ENCODE measurements at regions not wholly inside any gene's neighbourhood (a gene's known extent, or its start where the extent isn't known, plus 50 kb on each side); places are given as distances from the start of the nearest gene placed in this dataset.

DNA sequence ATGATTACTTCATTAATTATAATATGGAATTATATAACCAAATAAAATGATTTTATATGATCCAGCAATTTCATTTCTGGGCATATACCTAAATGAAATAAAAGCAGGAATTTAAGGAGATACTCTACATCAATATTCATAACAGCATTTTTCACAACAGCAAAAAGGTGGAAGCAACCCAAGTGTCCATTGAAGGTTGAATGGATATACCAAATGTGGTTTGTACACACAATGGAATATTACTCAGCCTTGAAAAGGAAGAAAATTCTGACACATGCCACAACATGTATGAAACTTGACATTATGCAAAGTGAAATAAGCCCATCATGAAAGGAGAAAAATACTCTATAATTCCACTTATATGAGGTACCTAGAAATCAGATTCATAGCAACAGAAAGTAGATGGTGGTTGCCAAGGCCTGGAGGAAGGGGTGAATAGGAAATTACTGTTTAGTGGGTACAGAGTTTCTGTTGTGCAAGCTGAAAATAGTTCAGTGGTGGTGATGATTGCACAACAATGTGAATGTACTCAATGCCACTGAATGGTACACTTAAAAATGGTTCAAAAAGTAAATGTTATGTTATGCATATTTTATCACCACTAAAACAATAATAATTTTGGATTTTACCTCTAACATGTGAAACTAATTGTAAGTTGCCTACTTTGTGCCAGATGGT is 471.5 kb downstream of the SPRY1 start (continued):
- no peak for TF ChIP-seq GABPB1 (CRISPR knock-in tag; IDR thresholded peaks at IDR 0.05)
- TF ChIP-seq, protein P1, sequence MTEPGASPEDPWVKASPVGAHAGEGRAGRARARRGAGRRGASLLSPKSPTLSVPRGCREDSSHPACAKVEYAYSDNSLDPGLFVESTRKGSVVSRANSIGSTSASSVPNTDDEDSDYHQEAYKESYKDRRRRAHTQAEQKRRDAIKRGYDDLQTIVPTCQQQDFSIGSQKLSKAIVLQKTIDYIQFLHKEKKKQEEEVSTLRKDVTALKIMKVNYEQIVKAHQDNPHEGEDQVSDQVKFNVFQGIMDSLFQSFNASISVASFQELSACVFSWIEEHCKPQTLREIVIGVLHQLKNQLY (CRISPR knock-in tag; IDR thresholded peaks at IDR 0.05) = no peak
- TF ChIP-seq, protein P2, sequence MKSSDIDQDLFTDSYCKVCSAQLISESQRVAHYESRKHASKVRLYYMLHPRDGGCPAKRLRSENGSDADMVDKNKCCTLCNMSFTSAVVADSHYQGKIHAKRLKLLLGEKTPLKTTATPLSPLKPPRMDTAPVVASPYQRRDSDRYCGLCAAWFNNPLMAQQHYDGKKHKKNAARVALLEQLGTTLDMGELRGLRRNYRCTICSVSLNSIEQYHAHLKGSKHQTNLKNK (CRISPR knock-in tag; IDR thresholded peaks at IDR 0.05) = no peak
- TF ChIP-seq, protein P3, sequence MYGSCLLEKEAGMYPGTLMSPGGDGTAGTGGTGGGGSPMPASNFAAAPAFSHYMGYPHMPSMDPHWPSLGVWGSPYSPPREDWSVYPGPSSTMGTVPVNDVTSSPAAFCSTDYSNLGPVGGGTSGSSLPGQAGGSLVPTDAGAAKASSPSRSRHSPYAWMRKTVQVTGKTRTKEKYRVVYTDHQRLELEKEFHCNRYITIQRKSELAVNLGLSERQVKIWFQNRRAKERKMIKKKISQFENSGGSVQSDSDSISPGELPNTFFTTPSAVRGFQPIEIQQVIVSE (CRISPR knock-in tag; IDR thresholded peaks at IDR 0.05; ENCODE audit: borderline replicate concordance) = no peak
- TF ChIP-seq, protein P4, sequence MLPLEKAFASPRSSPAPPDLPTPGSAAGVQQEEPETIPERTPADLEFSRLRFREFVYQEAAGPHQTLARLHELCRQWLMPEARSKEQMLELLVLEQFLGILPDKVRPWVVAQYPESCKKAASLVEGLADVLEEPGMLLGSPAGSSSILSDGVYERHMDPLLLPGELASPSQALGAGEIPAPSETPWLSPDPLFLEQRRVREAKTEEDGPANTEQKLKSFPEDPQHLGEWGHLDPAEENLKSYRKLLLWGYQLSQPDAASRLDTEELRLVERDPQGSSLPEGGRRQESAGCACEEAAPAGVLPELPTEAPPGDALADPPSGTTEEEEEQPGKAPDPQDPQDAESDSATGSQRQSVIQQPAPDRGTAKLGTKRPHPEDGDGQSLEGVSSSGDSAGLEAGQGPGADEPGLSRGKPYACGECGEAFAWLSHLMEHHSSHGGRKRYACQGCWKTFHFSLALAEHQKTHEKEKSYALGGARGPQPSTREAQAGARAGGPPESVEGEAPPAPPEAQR (CRISPR knock-in tag; IDR thresholded peaks at IDR 0.05) = no peak

DNA sequence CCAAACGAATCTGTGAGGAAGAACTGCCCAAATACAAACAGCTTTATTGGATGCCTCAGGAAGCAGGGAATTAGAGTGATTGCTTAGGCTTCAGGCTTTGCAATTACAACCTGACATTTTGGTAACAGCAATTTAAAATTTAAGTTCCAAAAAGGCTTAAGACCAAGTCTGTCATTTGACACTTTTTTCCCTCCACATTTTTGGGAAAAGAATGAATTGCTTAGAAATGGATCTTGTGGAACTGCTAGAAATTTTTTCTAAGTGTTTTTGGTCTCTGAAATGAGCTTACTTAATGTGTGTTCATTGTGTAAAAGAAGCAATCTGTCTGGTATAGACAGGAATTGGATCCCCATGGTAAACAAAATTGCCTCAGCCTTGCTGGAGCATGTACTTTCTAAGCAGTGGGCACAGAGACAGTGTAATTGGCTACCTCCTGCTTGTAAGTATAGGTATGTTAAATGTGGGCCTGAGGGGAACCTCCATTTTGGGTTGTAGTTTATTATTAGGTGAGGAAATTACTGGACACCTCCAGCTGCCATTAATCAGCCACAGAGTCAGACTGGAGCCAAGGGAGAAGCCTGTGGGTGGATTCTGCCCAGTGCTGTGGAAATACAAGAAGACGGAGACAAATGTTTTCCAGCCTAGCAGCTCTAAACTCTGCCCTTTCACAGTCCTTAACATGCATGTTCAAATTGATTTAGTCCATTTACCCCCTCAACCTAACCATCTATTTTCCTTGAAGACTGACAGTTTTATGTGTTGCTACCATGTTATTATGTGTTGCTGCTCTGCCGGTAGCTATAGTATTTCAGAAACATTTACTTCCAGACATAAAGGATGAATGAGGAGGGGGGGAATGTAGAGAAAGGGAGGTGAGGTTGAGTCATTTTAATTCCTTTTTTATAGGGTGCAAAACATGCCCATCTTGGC is 473.0 kb downstream of the SPRY1 start:
- Mint-ChIP-seq H3K4me1 (peaks cover 11% of the 10 kb centered on the region), H3K9me3 (peaks cover 12% of the 10 kb centered on the region), H3K4me3 (no peak overlapping the region), H3K27me3 (ENCODE audit: low read depth) (no peaks in the 10 kb centered on the region), H3K36me3 (peaks cover 4% of the 10 kb centered on the region; the same call in 1 of the 2 replicates), H3K27ac (no peak overlapping the region)
- CTCF ChIA-PET = no interaction called here
- TF ChIP-seq, protein P5, sequence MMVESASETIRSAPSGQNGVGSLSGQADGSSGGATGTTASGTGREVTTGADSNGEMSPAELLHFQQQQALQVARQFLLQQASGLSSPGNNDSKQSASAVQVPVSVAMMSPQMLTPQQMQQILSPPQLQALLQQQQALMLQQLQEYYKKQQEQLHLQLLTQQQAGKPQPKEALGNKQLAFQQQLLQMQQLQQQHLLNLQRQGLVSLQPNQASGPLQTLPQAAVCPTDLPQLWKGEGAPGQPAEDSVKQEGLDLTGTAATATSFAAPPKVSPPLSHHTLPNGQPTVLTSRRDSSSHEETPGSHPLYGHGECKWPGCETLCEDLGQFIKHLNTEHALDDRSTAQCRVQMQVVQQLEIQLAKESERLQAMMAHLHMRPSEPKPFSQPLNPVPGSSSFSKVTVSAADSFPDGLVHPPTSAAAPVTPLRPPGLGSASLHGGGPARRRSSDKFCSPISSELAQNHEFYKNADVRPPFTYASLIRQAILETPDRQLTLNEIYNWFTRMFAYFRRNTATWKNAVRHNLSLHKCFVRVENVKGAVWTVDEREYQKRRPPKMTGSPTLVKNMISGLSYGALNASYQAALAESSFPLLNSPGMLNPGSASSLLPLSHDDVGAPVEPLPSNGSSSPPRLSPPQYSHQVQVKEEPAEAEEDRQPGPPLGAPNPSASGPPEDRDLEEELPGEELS (CRISPR knock-in tag; IDR thresholded peaks at IDR 0.05) = no peak
- no peak for TF ChIP-seq SOX15 (CRISPR knock-in tag; IDR thresholded peaks at IDR 0.05)
- TF ChIP-seq TP53 (CRISPR knock-in tag; IDR thresholded peaks at IDR 0.05) = no peak
- no peak for TF ChIP-seq EMX1 (CRISPR knock-in tag; IDR thresholded peaks at IDR 0.05)
- TF ChIP-seq, protein P6, sequence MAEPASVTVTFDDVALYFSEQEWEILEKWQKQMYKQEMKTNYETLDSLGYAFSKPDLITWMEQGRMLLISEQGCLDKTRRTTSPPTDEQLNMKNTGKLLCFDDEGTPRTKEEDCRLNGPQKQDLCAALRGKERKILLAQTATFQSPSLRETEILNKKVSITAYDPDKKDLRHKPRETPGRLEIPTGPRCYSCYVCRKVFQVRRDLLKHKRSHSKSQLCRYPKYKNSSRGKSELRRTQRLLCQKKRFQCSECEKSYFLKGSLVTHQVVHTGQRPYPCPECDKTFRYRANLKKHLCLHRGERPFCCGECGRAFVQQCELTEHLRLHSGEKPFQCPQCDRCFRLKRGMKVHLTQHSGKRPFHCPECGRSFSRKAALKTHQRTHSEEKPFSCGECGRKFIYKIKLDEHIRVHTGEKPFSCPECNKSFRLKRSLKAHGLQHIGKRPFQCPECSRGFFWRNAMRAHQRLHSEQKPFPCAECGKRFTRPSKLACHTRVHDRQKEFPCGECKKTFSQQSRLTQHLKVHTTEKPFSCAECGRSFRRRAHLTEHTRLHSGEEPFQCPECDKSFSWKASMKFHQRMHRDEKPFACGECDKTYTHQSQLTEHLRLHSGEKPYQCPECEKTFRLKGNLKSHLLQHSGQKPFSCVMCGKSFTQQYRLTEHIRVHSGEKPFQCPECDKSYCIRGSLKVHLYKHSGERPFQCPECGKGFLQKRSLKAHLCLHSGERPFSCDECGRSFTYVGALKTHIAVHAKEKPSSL (CRISPR knock-in tag; conservative IDR thresholded peaks at IDR 0.05) = no peak
- TF ChIP-seq, protein P7, sequence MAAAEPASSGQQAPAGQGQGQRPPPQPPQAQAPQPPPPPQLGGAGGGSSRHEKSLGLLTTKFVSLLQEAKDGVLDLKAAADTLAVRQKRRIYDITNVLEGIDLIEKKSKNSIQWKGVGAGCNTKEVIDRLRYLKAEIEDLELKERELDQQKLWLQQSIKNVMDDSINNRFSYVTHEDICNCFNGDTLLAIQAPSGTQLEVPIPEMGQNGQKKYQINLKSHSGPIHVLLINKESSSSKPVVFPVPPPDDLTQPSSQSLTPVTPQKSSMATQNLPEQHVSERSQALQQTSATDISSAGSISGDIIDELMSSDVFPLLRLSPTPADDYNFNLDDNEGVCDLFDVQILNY (CRISPR knock-in tag; IDR thresholded peaks at IDR 0.05) = no peak
- no peak for TF ChIP-seq JUN (CRISPR knock-in tag; IDR thresholded peaks at IDR 0.05)
- POLR2A ChIA-PET = no interaction called here
- DNase-seq (ENCODE audit: low spot score) (no peak), ATAC-seq (no peak)

All from WTC11 (cell line).